Tibial nerve (tissue), 4 donors: ENCODE measurements at regions not wholly inside any gene's neighbourhood (a gene's known extent, or its start where the extent isn't known, plus 50 kb on each side); places are given as distances from the start of the nearest gene placed in this dataset.

Source experiments
- CTCF ChIP-seq, 5 experiments: fragments of 200-600 bp in 3 of 5; fragments of 450-650 bp in 2 of 5; sonication (generic) in 3 of 5; IDR thresholded peaks; one replicate each; pipeline ENCODE4 v1.5.1; 2016 to 2019; ENCODE audit warnings: antibody characterized with exemption in 5 of 5, mild to moderate bottlenecking in 3 of 5, moderate library complexity in 2 of 5
- EP300 ChIP-seq, 2 donors: sonication (generic); formaldehyde crosslinking; IDR thresholded peaks; one replicate each; pipeline ENCODE4 v1.6.1; 2017; ENCODE audit warnings: antibody characterized with exemption in 2 of 2, mild to moderate bottlenecking in 1 of 2
- POLR2A ChIP-seq, 2 donors: fragments of 450-650 bp; IDR thresholded peaks; one replicate each; pipeline ENCODE4 v1.6.1; 2017; ENCODE audit warnings: antibody characterized with exemption in 2 of 2, mild to moderate bottlenecking in 2 of 2, moderate library complexity in 2 of 2

GRCh38 chr1:67496329-67496728 lies 66.1 kb upstream of the SERBP1 start:
- TF ChIP-seq CTCF (IDR thresholded peaks at IDR 0.05) (no peak), POLR2A (IDR thresholded peaks at IDR 0.05) (no peak), EP300 (IDR thresholded peaks at IDR 0.05) (no peak)
